Upper lobe of left lung (tissue), 6 donors: ENCODE measurements at regions not wholly inside any gene's neighbourhood (a gene's known extent, or its start where the extent isn't known, plus 50 kb on each side); places are given as distances from the start of the nearest gene placed in this dataset.

Source experiments
- ATAC-seq, 2 donors: fragments of 200-7000 bp; cut with Tn5 transposase; one replicate each; pipeline ENCODE4 v1.9.1; 2022; ENCODE audit warnings: mild to moderate bottlenecking in 2 of 2, moderate library complexity in 2 of 2; ENCODE audit not compliant: low FRiP score in 2 of 2
- DNase-seq, 2 donors: peaks; one replicate each; pipeline ENCODE4 v3.0.0-alpha.2; 2019 to 2020
- H3K27ac ChIP-seq, 4 donors: fragments of 200-600 bp; sonication (generic); one replicate each; pipeline ENCODE4 v1.5.1; 2016 to 2019
- H3K27me3 ChIP-seq, 4 donors: fragments of 200-600 bp; sonication (generic); one replicate each; pipeline ENCODE4 v1.5.1; 2017 to 2019
- H3K36me3 ChIP-seq, 4 donors: fragments of 200-600 bp; sonication (generic); one replicate each; pipeline ENCODE4 v1.5.1; 2016 to 2019
- H3K4me1 ChIP-seq, 4 donors: fragments of 200-600 bp; sonication (generic); one replicate each; pipeline ENCODE4 v1.5.1; 2018 to 2019
- H3K4me3 ChIP-seq, 4 donors: fragments of 200-600 bp; sonication (generic); one replicate each; pipeline ENCODE4 v1.5.1; 2017 to 2019; ENCODE audit warnings: mild to moderate bottlenecking in 2 of 4, moderate library complexity in 1 of 4
- H3K9me3 ChIP-seq, 4 donors: fragments of 200-600 bp; sonication (generic); one replicate each; pipeline ENCODE4 v1.5.1; 2018 to 2019
- EP300 ChIP-seq, 4 donors: sonication (generic); formaldehyde crosslinking; IDR thresholded peaks; one replicate each; pipeline ENCODE4 v1.5.1; 2017; ENCODE audit warnings: antibody characterized with exemption in 4 of 4, control low read depth in 2 of 4
- POLR2A ChIP-seq, 4 donors: fragments of 450-650 bp; IDR thresholded peaks; one replicate each; pipeline ENCODE4 v1.5.1; 2016 to 2017; ENCODE audit warnings: antibody characterized with exemption in 4 of 4, mild to moderate bottlenecking in 2 of 4
- POLR2AphosphoS5 ChIP-seq, 2 donors: sonication (generic); formaldehyde crosslinking; IDR thresholded peaks; one replicate each; pipeline ENCODE4 v1.5.1; 2017; ENCODE audit warnings: antibody characterized with exemption in 2 of 2
- WGBS, 2 donors: methylation state at CpG; one replicate each; pipeline ENCODE4 v1.1.5; 2017 to 2018; 5-methylcytosine and 5-hydroxymethylcytosine counted together
- TF ChIP-seq, protein P1 (sequence below), 6 experiments: fragments of 450-650 bp in 4 of 6; fragments of 200-600 bp in 2 of 6; sonication (generic) in 2 of 6; IDR thresholded peaks; one replicate each; pipeline ENCODE4 v1.5.1; 2016 to 2019; ENCODE audit warnings: antibody characterized with exemption in 6 of 6
- donor health status: DM: no; HTN: no; CAD: no; lungs with moderate emphysema.
- donor health status: DM: no; HTN: yes; CAD: no; lungs with severe emphysema.

GRCh38 chr6:6912817-6913744 lies 194.7 kb upstream of the RREB1 start:
- WGBS, 2 donors = 56 to 73% methylated on average over 11 of the region's 11 CpGs
- no peak overlapping the region for H3K27ac ChIP-seq

GRCh38 chr6:6915219-6915618 lies 192.5 kb upstream of the RREB1 start:
- Histone ChIP-seq H3K4me1 (peaks cover 11 to 21% (median 16%) of the 10 kb centered on the region in 4 donors), H3K9me3 (no peaks in the 10 kb centered on the region), H3K27ac (peak overlapping the region; percentile 39 to 88 (median 64)), H3K36me3 (no peaks in the 10 kb centered on the region), H3K27me3 (no peaks in the 10 kb centered on the region), H3K4me3 (peak overlapping the region in 3 of 4 donors; percentile 21 to 38 (median 27))
- ATAC-seq (no peak), DNase-seq (no peak)
- 57 to 62% methylated on average over 3 of the region's 3 CpGs for WGBS, 2 donors
- TF ChIP-seq POLR2AphosphoS5 (IDR thresholded peaks at IDR 0.05) = no peak
- no peak for TF ChIP-seq POLR2A (IDR thresholded peaks at IDR 0.05)
- TF ChIP-seq EP300 (IDR thresholded peaks at IDR 0.05) = no peak
- TF ChIP-seq, protein P1, sequence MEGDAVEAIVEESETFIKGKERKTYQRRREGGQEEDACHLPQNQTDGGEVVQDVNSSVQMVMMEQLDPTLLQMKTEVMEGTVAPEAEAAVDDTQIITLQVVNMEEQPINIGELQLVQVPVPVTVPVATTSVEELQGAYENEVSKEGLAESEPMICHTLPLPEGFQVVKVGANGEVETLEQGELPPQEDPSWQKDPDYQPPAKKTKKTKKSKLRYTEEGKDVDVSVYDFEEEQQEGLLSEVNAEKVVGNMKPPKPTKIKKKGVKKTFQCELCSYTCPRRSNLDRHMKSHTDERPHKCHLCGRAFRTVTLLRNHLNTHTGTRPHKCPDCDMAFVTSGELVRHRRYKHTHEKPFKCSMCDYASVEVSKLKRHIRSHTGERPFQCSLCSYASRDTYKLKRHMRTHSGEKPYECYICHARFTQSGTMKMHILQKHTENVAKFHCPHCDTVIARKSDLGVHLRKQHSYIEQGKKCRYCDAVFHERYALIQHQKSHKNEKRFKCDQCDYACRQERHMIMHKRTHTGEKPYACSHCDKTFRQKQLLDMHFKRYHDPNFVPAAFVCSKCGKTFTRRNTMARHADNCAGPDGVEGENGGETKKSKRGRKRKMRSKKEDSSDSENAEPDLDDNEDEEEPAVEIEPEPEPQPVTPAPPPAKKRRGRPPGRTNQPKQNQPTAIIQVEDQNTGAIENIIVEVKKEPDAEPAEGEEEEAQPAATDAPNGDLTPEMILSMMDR (IDR thresholded peaks at IDR 0.05) = no peak

More at GRCh38 chr6:6912817-6913744, 194.7 kb upstream of the RREB1 start:
- no peaks in the 10 kb centered on the region for H3K27me3 ChIP-seq
- DNase-seq (no peak), ATAC-seq (no peak)
- no peaks in the 10 kb centered on the region for H3K36me3 ChIP-seq
- no peak overlapping the region for H3K4me3 ChIP-seq
- no peak for TF ChIP-seq POLR2A (IDR thresholded peaks at IDR 0.05)
- TF ChIP-seq EP300 (IDR thresholded peaks at IDR 0.05) = no peak
- TF ChIP-seq, protein P1 (IDR thresholded peaks at IDR 0.05) = no peak
- TF ChIP-seq POLR2AphosphoS5 (IDR thresholded peaks at IDR 0.05) = no peak
- H3K9me3 ChIP-seq = no peaks in the 10 kb centered on the region
- H3K4me1 ChIP-seq = peaks cover 11 to 21% (median 16%) of the 10 kb centered on the region in 4 donors

- DNase-seq (peak in 1 of 2 donors; percentile 64), ATAC-seq (peak in 1 of 2 donors; percentile 83)
- Histone ChIP-seq H3K9me3 (no peaks in the 10 kb centered on the region), H3K27me3 (no peaks in the 10 kb centered on the region), H3K4me3 (peak overlapping the region in 3 of 4 donors; percentile 21 to 38 (median 27)), H3K27ac (peak overlapping the region; percentile 39 to 88 (median 64)), H3K36me3 (no peaks in the 10 kb centered on the region), H3K4me1 (peaks cover 11 to 21% (median 16%) of the 10 kb centered on the region in 4 donors)
- WGBS, 2 donors = 2 to 8% methylated on average over 9 of the region's 9 CpGs
- TF ChIP-seq, protein P1 (IDR thresholded peaks at IDR 0.05) = no peak
- TF ChIP-seq POLR2AphosphoS5 (IDR thresholded peaks at IDR 0.05) (peak; percentile 47 to 51), POLR2A (IDR thresholded peaks at IDR 0.05) (no peak), EP300 (IDR thresholded peaks at IDR 0.05) (peak in 1 of 4 donors; percentile 46)
Measured at GRCh38 chr6:6915813-6916547, 191.8 kb upstream of the RREB1 start.

DNA sequence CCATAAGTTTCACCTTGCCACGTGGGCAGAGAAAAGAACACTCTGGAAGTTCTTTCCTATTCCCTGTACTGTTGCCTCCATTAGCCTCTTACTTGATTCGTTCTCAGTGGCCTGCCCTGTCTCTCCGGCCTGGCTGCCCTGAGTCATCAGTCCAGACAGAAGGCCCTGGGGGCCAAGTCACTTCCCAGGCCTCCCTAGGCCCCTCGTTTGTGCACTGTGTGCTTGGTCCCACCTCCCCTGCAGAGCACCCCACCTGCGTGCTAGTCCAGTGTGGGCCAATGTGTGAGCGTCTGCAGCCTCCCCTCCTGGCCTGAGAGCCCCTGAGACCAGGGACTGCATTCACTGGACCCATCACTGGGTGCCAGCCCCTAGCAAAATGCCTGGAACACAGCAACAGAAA lies 191.2 kb upstream of the RREB1 start:
- H3K27ac ChIP-seq = peak overlapping the region; percentile 39 to 88 (median 64)
- no peak overlapping the region for H3K4me3 ChIP-seq
- DNase-seq (no peak), ATAC-seq (peak in 1 of 2 donors; percentile 52)
- no peaks in the 10 kb centered on the region for H3K36me3 ChIP-seq
- H3K4me1 ChIP-seq = peaks cover 11 to 21% (median 16%) of the 10 kb centered on the region in 4 donors
- no peaks in the 10 kb centered on the region for H3K9me3 ChIP-seq
- WGBS, 2 donors = 73 to 80% methylated on average over 6 of the region's 6 CpGs
- TF ChIP-seq, protein P1 (IDR thresholded peaks at IDR 0.05) = no peak
- TF ChIP-seq POLR2A (IDR thresholded peaks at IDR 0.05) (no peak), POLR2AphosphoS5 (IDR thresholded peaks at IDR 0.05) (no peak), EP300 (IDR thresholded peaks at IDR 0.05) (no peak)
- H3K27me3 ChIP-seq = no peaks in the 10 kb centered on the region
